Osteoblast (primary cell): ENCODE measurements at regions not wholly inside any gene's neighbourhood (a gene's known extent, or its start where the extent isn't known, plus 50 kb on each side); places are given as distances from the start of the nearest gene placed in this dataset.

ENCODE experiments used
- DNase-seq: peaks from one replicate; pipeline ENCODE4 v3.0.0; 2011; ENCODE audit warnings: low spot score, mixed read lengths; ENCODE audit not compliant: insufficient read length; ENCODE audit errors: missing footprints
- H2AFZ ChIP-seq: 2 replicates; pipeline ENCODE4 v1.6.0; 2011; ENCODE audit warnings: mild to moderate bottlenecking, low read length
- H3K27ac ChIP-seq: 2 replicates; pipeline ENCODE4 v1.5.1; 2011; ENCODE audit warnings: mild to moderate bottlenecking, low read depth, low read length, moderate library complexity
- H3K27me3 ChIP-seq: 2 replicates; pipeline ENCODE4 v1.6.0; 2012; ENCODE audit warnings: mild to moderate bottlenecking, control low read depth, inconsistent platforms, low read length, moderate library complexity; ENCODE audit not compliant: insufficient read depth
- H3K36me3 ChIP-seq: 2 replicates; pipeline ENCODE4 v1.5.1; 2011; ENCODE audit warnings: mild to moderate bottlenecking, low read length, control low read depth, moderate library complexity; ENCODE audit not compliant: insufficient read depth
- H3K4me1 ChIP-seq: 2 replicates; pipeline ENCODE4 v1.5.1; 2011; ENCODE audit warnings: mild to moderate bottlenecking, low read length, control low read depth, moderate library complexity; ENCODE audit not compliant: insufficient read depth
- H3K4me2 ChIP-seq: 2 replicates; pipeline ENCODE4 v1.6.0; 2011; ENCODE audit warnings: mild to moderate bottlenecking, low read length; ENCODE audit not compliant: insufficient read depth
- H3K4me3 ChIP-seq: fragments of 200-600 bp; sonication (generic); 3 replicates; pipeline ENCODE4 v1.5.1; 2012; ENCODE audit warnings: mild to moderate bottlenecking, low read length, inconsistent platforms; ENCODE audit not compliant: insufficient read depth
- H3K79me2 ChIP-seq: 2 replicates; pipeline ENCODE4 v1.6.0; 2012; ENCODE audit warnings: mild to moderate bottlenecking, low read length, control low read depth, inconsistent platforms; ENCODE audit not compliant: insufficient read depth
- H3K9me3 ChIP-seq: 2 replicates; pipeline ENCODE4 v1.5.1; 2011; ENCODE audit warnings: low read depth, low read length, control low read depth
- H4K20me1 ChIP-seq: 2 replicates; pipeline ENCODE4 v1.6.0; 2012; ENCODE audit warnings: mild to moderate bottlenecking, low read length, control low read depth; ENCODE audit not compliant: insufficient read depth
- CTCF ChIP-seq: IDR thresholded peaks from 2 replicates; pipeline ENCODE4 v1.5.1; 2011; ENCODE audit warnings: mild to moderate bottlenecking, low read depth, low read length, moderate library complexity; ENCODE audit errors: extremely low read depth

- TF ChIP-seq CTCF = no peak
- no peak for DNase-seq
- Histone ChIP-seq H3K4me1 (no peaks in the 10 kb centered on the region), H3K4me3 (no peak overlapping the region), H2AFZ (no peak overlapping the region), H3K27me3 (no peaks in the 10 kb centered on the region), H3K9me3 (no peaks in the 10 kb centered on the region), H4K20me1 (no peaks in the 10 kb centered on the region), H3K79me2 (no peaks in the 10 kb centered on the region), H3K36me3 (no peaks in the 10 kb centered on the region), H3K4me2 (no peak overlapping the region), H3K27ac (no peak overlapping the region)
Measured at GRCh38 chr6:9095729-9096128, 660.4 kb upstream of the SLC35B3 start.

- Histone ChIP-seq H3K9me3 (no peaks in the 10 kb centered on the region), H3K4me2 (no peak overlapping the region), H3K4me3 (no peak overlapping the region), H3K27ac (no peak overlapping the region), H2AFZ (no peak overlapping the region), H3K79me2 (no peaks in the 10 kb centered on the region), H3K27me3 (no peaks in the 10 kb centered on the region), H3K4me1 (no peaks in the 10 kb centered on the region), H3K36me3 (no peaks in the 10 kb centered on the region), H4K20me1 (no peaks in the 10 kb centered on the region)
- no peak for DNase-seq
- TF ChIP-seq CTCF = no peak
Measured at GRCh38 chr6:9095137-9095536, 659.8 kb upstream of the SLC35B3 start.

- Histone ChIP-seq H3K27me3 (no peaks in the 10 kb centered on the region), H4K20me1 (no peaks in the 10 kb centered on the region), H3K4me2 (no peak overlapping the region), H3K79me2 (no peaks in the 10 kb centered on the region), H3K4me3 (no peak overlapping the region), H3K9me3 (no peaks in the 10 kb centered on the region), H2AFZ (no peak overlapping the region), H3K27ac (no peak overlapping the region), H3K4me1 (no peaks in the 10 kb centered on the region), H3K36me3 (no peaks in the 10 kb centered on the region)
- TF ChIP-seq CTCF = no peak
- no peak for DNase-seq
Measured at GRCh38 chr6:9089724-9090123, 654.4 kb upstream of the SLC35B3 start.

GRCh38 chr6:9087470-9087869, 652.1 kb upstream of the SLC35B3 start:
- DNase-seq = no peak
- H3K36me3 ChIP-seq = no peaks in the 10 kb centered on the region
- no peaks in the 10 kb centered on the region for H3K9me3 ChIP-seq
- no peak overlapping the region for H3K4me3 ChIP-seq
- H3K4me1 ChIP-seq = no peaks in the 10 kb centered on the region
- no peak overlapping the region for H2AFZ ChIP-seq
- H3K4me2 ChIP-seq = no peak overlapping the region
- H4K20me1 ChIP-seq = no peaks in the 10 kb centered on the region
- H3K79me2 ChIP-seq = no peaks in the 10 kb centered on the region
- H3K27ac ChIP-seq = no peak overlapping the region
- TF ChIP-seq CTCF = no peak
- no peaks in the 10 kb centered on the region for H3K27me3 ChIP-seq
